SK-N-SH treated with all-trans-retinoic acid at 6 μM for 48 hours (cell line): ENCODE measurements at regions not wholly inside any gene's neighbourhood (a gene's known extent, or its start where the extent isn't known, plus 50 kb on each side); places are given as distances from the start of the nearest gene placed in this dataset.

ENCODE experiments used
- OSR1 ChIP-seq: fragments of 250-450 bp; sonication (Bioruptor Pico); IDR thresholded peaks from 2 replicates; pipeline ENCODE4 v1.8.0; 2022; ENCODE audit warnings: moderate library complexity, mild to moderate bottlenecking, inconsistent platforms
- PPARA ChIP-seq: fragments of 250-450 bp; sonication (Bioruptor Pico); IDR thresholded peaks from 2 replicates; pipeline ENCODE4 v1.5.0; 2020; ENCODE audit warnings: mild to moderate bottlenecking, borderline replicate concordance
- ZFP3 ChIP-seq: fragments of 250-450 bp; sonication (Bioruptor Pico); IDR thresholded peaks from 2 replicates; pipeline ENCODE4 v1.5.0; 2020; ENCODE audit warnings: mild to moderate bottlenecking, moderate library complexity
- TF ChIP-seq, protein P1 (sequence below): fragments of 250-450 bp; sonication (Bioruptor Pico); IDR thresholded peaks from 2 replicates; pipeline ENCODE4 v1.8.0; 2021; ENCODE audit warnings: low read depth, mild to moderate bottlenecking, moderate library complexity, borderline replicate concordance

DNA sequence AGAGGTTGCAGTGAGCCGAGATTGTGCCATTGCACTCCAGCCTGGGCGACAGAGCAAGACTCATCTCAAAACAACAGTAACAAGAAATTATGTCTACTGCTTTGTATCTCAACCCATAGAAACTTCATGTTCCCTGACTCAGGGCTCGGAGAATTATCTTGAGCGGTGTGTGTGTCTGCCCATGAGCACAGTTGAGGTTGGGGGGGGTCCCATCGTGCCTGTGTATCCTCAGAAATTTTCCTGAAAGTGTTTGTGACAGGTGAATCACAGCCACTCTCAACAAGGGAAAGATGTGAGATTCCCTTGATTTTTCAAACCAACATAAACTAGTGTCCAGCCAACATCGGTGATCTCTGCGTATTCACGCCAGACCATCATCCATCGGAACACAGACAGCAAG lies 319.1 kb downstream of the ASMT start:
- TF ChIP-seq ZFP3 (CRISPR knock-in tag) (no peak), PPARA (CRISPR knock-in tag) (no peak), OSR1 (CRISPR knock-in tag) (no peak)
- TF ChIP-seq, protein P1, sequence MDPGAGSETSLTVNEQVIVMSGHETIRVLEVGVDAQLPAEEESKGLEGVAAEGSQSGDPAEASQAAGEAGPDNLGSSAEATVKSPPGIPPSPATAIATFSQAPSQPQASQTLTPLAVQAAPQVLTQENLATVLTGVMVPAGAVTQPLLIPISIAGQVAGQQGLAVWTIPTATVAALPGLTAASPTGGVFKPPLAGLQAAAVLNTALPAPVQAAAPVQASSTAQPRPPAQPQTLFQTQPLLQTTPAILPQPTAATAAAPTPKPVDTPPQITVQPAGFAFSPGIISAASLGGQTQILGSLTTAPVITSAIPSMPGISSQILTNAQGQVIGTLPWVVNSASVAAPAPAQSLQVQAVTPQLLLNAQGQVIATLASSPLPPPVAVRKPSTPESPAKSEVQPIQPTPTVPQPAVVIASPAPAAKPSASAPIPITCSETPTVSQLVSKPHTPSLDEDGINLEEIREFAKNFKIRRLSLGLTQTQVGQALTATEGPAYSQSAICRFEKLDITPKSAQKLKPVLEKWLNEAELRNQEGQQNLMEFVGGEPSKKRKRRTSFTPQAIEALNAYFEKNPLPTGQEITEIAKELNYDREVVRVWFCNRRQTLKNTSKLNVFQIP (CRISPR knock-in tag) = no peak
